H9 (cell line): ENCODE measurements at regions not wholly inside any gene's neighbourhood (a gene's known extent, or its start where the extent isn't known, plus 50 kb on each side); places are given as distances from the start of the nearest gene placed in this dataset.

Source experiments
- DNase-seq: peaks from one replicate; pipeline ENCODE4 v3.0.0-alpha.2; 2017
- H2AFZ ChIP-seq: one replicate; pipeline ENCODE4 v1.6.1; 2013; ENCODE audit warnings: mild to moderate bottlenecking, low read length, control low read depth, moderate library complexity
- H2AK5ac ChIP-seq: 2 replicates; pipeline ENCODE4 v1.6.1; 2013; ENCODE audit warnings: low read length, control low read depth, mixed read lengths; ENCODE audit not compliant: insufficient read length
- H2BK120ac ChIP-seq: one replicate; pipeline ENCODE4 v1.6.1; 2013; ENCODE audit warnings: low read depth, mild to moderate bottlenecking, low read length, control low read depth, inconsistent platforms; ENCODE audit not compliant: poor library complexity, severe bottlenecking
- H2BK12ac ChIP-seq: 2 replicates; pipeline ENCODE4 v1.6.1; 2013; ENCODE audit warnings: low read length, control low read depth, mixed read lengths, low read depth; ENCODE audit not compliant: insufficient read length
- H2BK15ac ChIP-seq: 2 replicates; pipeline ENCODE4 v1.6.1; 2013; ENCODE audit warnings: low read depth, low read length, control low read depth
- H2BK20ac ChIP-seq: one replicate; pipeline ENCODE4 v1.6.1; 2013; ENCODE audit warnings: low read depth, mild to moderate bottlenecking, low read length, control low read depth, inconsistent platforms; ENCODE audit not compliant: poor library complexity, severe bottlenecking
- H2BK5ac ChIP-seq: 2 replicates; pipeline ENCODE4 v1.6.1; 2013; ENCODE audit warnings: low read length, control low read depth, mixed read lengths; ENCODE audit not compliant: insufficient read length
- H3K14ac ChIP-seq: 2 replicates; pipeline ENCODE4 v1.6.1; 2013; ENCODE audit warnings: low read length, control low read depth; ENCODE audit not compliant: insufficient read depth
- H3K18ac ChIP-seq: 2 replicates; pipeline ENCODE4 v1.6.1; 2013; ENCODE audit warnings: low read depth, mild to moderate bottlenecking, mixed read lengths, low read length, control low read depth; ENCODE audit not compliant: insufficient read length
- H3K23ac ChIP-seq: 2 replicates; pipeline ENCODE4 v1.6.1; 2013; ENCODE audit warnings: low read length, control low read depth, mixed read lengths, low read depth; ENCODE audit not compliant: insufficient read length
- H3K23me2 ChIP-seq: 2 replicates; pipeline ENCODE4 v1.6.1; 2013; ENCODE audit warnings: low read depth, mild to moderate bottlenecking, mixed read lengths, low read length, control low read depth; ENCODE audit not compliant: insufficient read length, poor library complexity, severe bottlenecking
- H3K27ac ChIP-seq: 2 replicates; pipeline ENCODE4 v1.5.1; 2013; ENCODE audit warnings: low read length, control low read depth, mixed read lengths, low read depth; ENCODE audit not compliant: insufficient read length
- H3K27me3 ChIP-seq: 2 replicates; pipeline ENCODE4 v1.6.1; 2013; ENCODE audit warnings: low read length, control low read depth, inconsistent platforms; ENCODE audit not compliant: insufficient read depth
- H3K4ac ChIP-seq: 2 replicates; pipeline ENCODE4 v1.6.1; 2013; ENCODE audit warnings: low read depth, mild to moderate bottlenecking, control low read depth, inconsistent platforms, low read length, moderate library complexity
- H3K4me1 ChIP-seq: 2 replicates; pipeline ENCODE4 v1.6.1; 2013; ENCODE audit warnings: low read length, control low read depth, inconsistent platforms; ENCODE audit not compliant: insufficient read depth
- H3K4me2 ChIP-seq: 2 replicates; pipeline ENCODE4 v1.6.1; 2013; ENCODE audit warnings: low read length, control low read depth, mixed read lengths; ENCODE audit not compliant: insufficient read length, insufficient read depth
- H3K56ac ChIP-seq: 2 replicates; pipeline ENCODE4 v1.6.1; 2013; ENCODE audit warnings: low read depth, mild to moderate bottlenecking, mixed read lengths, low read length, control low read depth; ENCODE audit not compliant: insufficient read length
- H3K79me1 ChIP-seq: 2 replicates; pipeline ENCODE4 v1.6.1; 2013; ENCODE audit warnings: low read depth, mild to moderate bottlenecking, moderate library complexity, low read length, control low read depth, inconsistent platforms; ENCODE audit not compliant: insufficient read depth, poor library complexity, severe bottlenecking
- H3K79me2 ChIP-seq: 2 replicates; pipeline ENCODE4 v1.6.1; 2013; ENCODE audit warnings: low read length, control low read depth, inconsistent platforms; ENCODE audit not compliant: insufficient read depth
- H3K9ac ChIP-seq: 2 replicates; pipeline ENCODE4 v1.6.1; 2013; ENCODE audit warnings: low read length, control low read depth, mixed read lengths; ENCODE audit not compliant: insufficient read length; ENCODE audit errors: extremely low read depth
- H3K9me3 ChIP-seq: one replicate; pipeline ENCODE4 v1.6.1; 2013; ENCODE audit warnings: low read depth, low read length, inconsistent platforms; ENCODE audit not compliant: control insufficient read depth
- H3T11ph ChIP-seq: one replicate; pipeline ENCODE4 v1.6.1; 2013; ENCODE audit warnings: mild to moderate bottlenecking, low read length, control low read depth, inconsistent platforms
- H4K20me1 ChIP-seq: one replicate; pipeline ENCODE4 v1.6.1; 2013; ENCODE audit not compliant: control insufficient read depth, insufficient read length, insufficient read depth
- H4K5ac ChIP-seq: 2 replicates; pipeline ENCODE4 v1.6.1; 2013; ENCODE audit warnings: low read depth, mild to moderate bottlenecking, mixed read lengths, low read length, control low read depth; ENCODE audit not compliant: insufficient read length
- H4K8ac ChIP-seq: replicated peaks from 2 replicates; pipeline ENCODE4 v1.6.1; 2013; ENCODE audit warnings: low read length, control low read depth, mixed read lengths, low read depth; ENCODE audit not compliant: insufficient read length
- H4K91ac ChIP-seq: 2 replicates; pipeline ENCODE4 v1.6.1; 2013; ENCODE audit warnings: low read depth, mild to moderate bottlenecking, moderate library complexity, mixed read lengths, low read length, control low read depth; ENCODE audit not compliant: insufficient read length
- H3K27ac Mint-ChIP-seq, 3 experiments: 2 replicates in 2 of 3; 3 replicates in 1 of 3; pipeline ENCODE4 v1.8.0; 2020 to 2021; ENCODE audit warnings: mixed read lengths in 3 of 3, mild to moderate bottlenecking in 1 of 3, moderate library complexity in 1 of 3
- H3K27me3 Mint-ChIP-seq: 2 replicates; pipeline ENCODE4 v1.8.0; 2021; ENCODE audit warnings: low read depth, mild to moderate bottlenecking, moderate library complexity, mixed read lengths
- H3K36me3 Mint-ChIP-seq, 3 experiments: 2 replicates in 2 of 3; 3 replicates in 1 of 3; pipeline ENCODE4 v1.8.0; 2020 to 2021; ENCODE audit warnings: low read depth in 3 of 3, mixed read lengths in 3 of 3; ENCODE audit not compliant: insufficient read depth in 1 of 3
- H3K4me1 Mint-ChIP-seq, 2 experiments: 2 replicates each; pipeline ENCODE4 v1.8.0; 2020; ENCODE audit warnings: mixed read lengths in 2 of 2
- H3K4me3 Mint-ChIP-seq, 2 experiments: 2 replicates in 1 of 2; 3 replicates in 1 of 2; pipeline ENCODE4 v1.8.0; 2020 to 2021; ENCODE audit warnings: mild to moderate bottlenecking in 2 of 2, mixed read lengths in 2 of 2, moderate library complexity in 1 of 2
- H3K9me3 Mint-ChIP-seq, 2 experiments: 2 replicates in 1 of 2; 3 replicates in 1 of 2; pipeline ENCODE4 v1.8.0; 2020; ENCODE audit warnings: mild to moderate bottlenecking in 2 of 2, mixed read lengths in 2 of 2, moderate library complexity in 1 of 2
- CTCF ChIP-seq: fragments of 200-600 bp; sonication (generic); conservative IDR thresholded peaks from 3 replicates; pipeline ENCODE4 v1.8.0; 2021; ENCODE audit warnings: antibody characterized with exemption, mild to moderate bottlenecking
- WGBS: extraction: QIAGEN DNeasy Blood & Tissue Kit; methylation state at CpG from one replicate; pipeline ENCODE4 v1.1.7; 2013; ENCODE audit warnings: missing lambda C conversion rate, low lambda C conversion rate, mixed read lengths; ENCODE audit not compliant: insufficient read length; ENCODE audit errors: extremely low coverage; 5-methylcytosine and 5-hydroxymethylcytosine counted together

GRCh38 chr10:64574371-64574770, 1053.2 kb downstream of the REEP3 start:
- WGBS, result no CpG with 5 or more reads among the region's 2 CpGs
- peak overlapping the region in 1 of 3 experiments; percentile 3; a peak in 1 of 7 replicates for H3K27ac Mint-ChIP-seq
- Histone ChIP-seq H3K9me3 (no peaks in the 10 kb centered on the region), H2BK5ac (no peak overlapping the region), H2BK12ac (no peak overlapping the region), H3K23ac (no peak overlapping the region), H3K56ac (no peak overlapping the region), H4K5ac (no peak overlapping the region), H2AFZ (no peak overlapping the region), H3K18ac (no peak overlapping the region), H3K4me1 (no peaks in the 10 kb centered on the region), H4K91ac (no peak overlapping the region), H3K9ac (no peak overlapping the region), H3K27ac (no peak overlapping the region), H4K20me1 (no peaks in the 10 kb centered on the region), H4K8ac (no peak overlapping the region), H3K4ac (no peak overlapping the region), H3T11ph (no peak overlapping the region), H3K79me2 (no peaks in the 10 kb centered on the region), H2BK15ac (no peak overlapping the region), H3K23me2 (peaks cover 4% of the 10 kb centered on the region), H3K4me2 (no peak overlapping the region), H3K14ac (no peak overlapping the region), H2AK5ac (no peak overlapping the region), H3K79me1 (no peaks in the 10 kb centered on the region), H2BK20ac (no peak overlapping the region), H3K27me3 (no peaks in the 10 kb centered on the region), H2BK120ac (no peak overlapping the region)
- no peak overlapping the region for H3K4me3 Mint-ChIP-seq
- H3K4me1 Mint-ChIP-seq, result no peaks in the 10 kb centered on the region
- peaks cover 0 to 2% (median 0%) of the 10 kb centered on the region in 3 experiments; a peak in 2 of 7 replicates for H3K36me3 Mint-ChIP-seq
- no peaks in the 10 kb centered on the region for H3K27me3 Mint-ChIP-seq
- peaks cover 0 to 3% of the 10 kb centered on the region in 2 experiments; a peak in 3 of 5 replicates for H3K9me3 Mint-ChIP-seq
- DNase-seq, result no peak
- TF ChIP-seq CTCF, result no peak
